GM18907 (cell line): ENCODE measurements at regions not wholly inside any gene's neighbourhood (a gene's known extent, or its start where the extent isn't known, plus 50 kb on each side); places are given as distances from the start of the nearest gene placed in this dataset.

ENCODE experiments used
- ATAC-seq: cut with Tn5 transposase; IDR thresholded peaks from one replicate; pipeline ENCODE4 v1.9.1; 2021; ENCODE audit warnings: mild to moderate bottlenecking, moderate library complexity; ENCODE audit not compliant: unreplicated experiment

- ATAC-seq: no peak
Observed at GRCh38 chr2:16335604-16335930, 330.1 kb downstream of the CYRIA start.

GRCh38 chr2:16334886-16335603 lies 330.6 kb downstream of the CYRIA start:
- ATAC-seq: no peak

- ATAC-seq: no peak
Observed at GRCh38 chr2:16334366-16334765, 331.3 kb downstream of the CYRIA start.

- no peak for ATAC-seq
Observed at GRCh38 chr2:16333681-16334080, 332.0 kb downstream of the CYRIA start.

GRCh38 chr2:16332681-16333557 lies 332.7 kb downstream of the CYRIA start:
- no peak for ATAC-seq

- no peak for ATAC-seq
Observed at GRCh38 chr2:16331772-16332171, 333.9 kb downstream of the CYRIA start.

GRCh38 chr2:16330982-16331381 lies 334.7 kb downstream of the CYRIA start:
- no peak for ATAC-seq

- no peak for ATAC-seq
Observed at GRCh38 chr2:16330571-16330970, 335.1 kb downstream of the CYRIA start.

- ATAC-seq: no peak
Observed at GRCh38 chr2:16330012-16330411, 335.6 kb downstream of the CYRIA start.

- ATAC-seq: no peak
Observed at GRCh38 chr2:16329421-16329820, 336.2 kb downstream of the CYRIA start.

- ATAC-seq: no peak
Observed at GRCh38 chr2:16328521-16329190, 337.0 kb downstream of the CYRIA start.

- ATAC-seq: no peak
Observed at GRCh38 chr2:16327326-16327725, 338.3 kb downstream of the CYRIA start.

- no peak for ATAC-seq
Observed at GRCh38 chr2:16326711-16327300, 338.8 kb downstream of the CYRIA start.

GRCh38 chr2:16325976-16326510 lies 339.6 kb downstream of the CYRIA start:
- no peak for ATAC-seq

- ATAC-seq: no peak
Observed at GRCh38 chr2:16325016-16325975, 340.3 kb downstream of the CYRIA start.

GRCh38 chr2:16324544-16324937 lies 341.1 kb downstream of the CYRIA start:
- ATAC-seq: no peak

GRCh38 chr2:16323551-16324543 lies 341.8 kb downstream of the CYRIA start:
- no peak for ATAC-seq

- no peak for ATAC-seq
Observed at GRCh38 chr2:16323126-16323520, 342.5 kb downstream of the CYRIA start.
